ENCODE measurements at regions not wholly inside any gene's neighbourhood (a gene's known extent, or its start where the extent isn't known, plus 50 kb on each side); places are given as distances from the start of the nearest gene placed in this dataset.

GRCh38 chr2:168378960-168379669, 77.0 kb upstream of the CERS6 start:
- ChIA-PET CTCF (no interaction called here), POLR2A (no interaction called here)
- Histone ChIP-seq H2AFZ (ENCODE audit: low read depth, low read length) (no peak overlapping the region), H3K9me3 (replicated peaks; ENCODE audit: control insufficient read depth, insufficient read depth, low read length) (no peaks in the 10 kb centered on the region), H3K4me1 (ENCODE audit: control insufficient read depth, extremely low read depth, insufficient read depth, low read length) (no peaks in the 10 kb centered on the region), H4K20me1 (replicated peaks; ENCODE audit: control insufficient read depth, extremely low read depth, insufficient read depth, low read length) (no peaks in the 10 kb centered on the region), H3K27ac (ENCODE audit: insufficient read depth, low read depth, low read length) (no peak overlapping the region), H3K36me3 (ENCODE audit: control insufficient read depth in 2 of 2, extremely low read depth in 1 of 2, insufficient read depth in 2 of 2, low read length in 2 of 2) (no peaks in the 10 kb centered on the region), H3K9me1 (replicated peaks; ENCODE audit: control insufficient read depth, extremely low read depth, insufficient read depth, low read length) (no peaks in the 10 kb centered on the region), H3K4me3 (replicated peaks in 1 of 3; ENCODE audit: insufficient read depth in 1 of 3, low read depth in 1 of 3, low read length in 3 of 3) (no peak overlapping the region), H3K79me2 (ENCODE audit: control insufficient read depth, insufficient read depth, low read length) (no peaks in the 10 kb centered on the region), H3K27me3 (ENCODE audit: control insufficient read depth in 2 of 2, insufficient read depth in 2 of 2, low read length in 2 of 2) (no peaks in the 10 kb centered on the region), H3K9ac (replicated peaks; ENCODE audit: extremely low read depth, insufficient read depth, low read length) (no peak overlapping the region), H3K4me2 (ENCODE audit: insufficient read depth, low read length) (no peak overlapping the region)
- intact Hi-C loops (cut with micrococcal nuclease): no loop called here
- dilution Hi-C loops (cut with MboI; ENCODE audit: extremely low pct_ligation_motif_present, low sequenced_read_pairs): no loop called here
- no peak for DNase-seq (ENCODE audit: low read depth, low spot score)
- BruUV-seq (replicated peaks): no TSS peak
- TF ChIP-seq CTCF (IDR thresholded peaks at IDR 0.05; ENCODE audit: extremely low read depth in 1 of 2, insufficient read depth in 1 of 2, low read depth in 1 of 2, low read length in 2 of 2): no peak
- no peak for TF ChIP-seq POLR2AphosphoS5 (IDR thresholded peaks at IDR 0.05; ENCODE audit: insufficient read depth, low read depth, low read length)
- TF ChIP-seq GATA2 (IDR thresholded peaks at IDR 0.05; ENCODE audit: insufficient read depth, insufficient read length, low read depth, low read length): no peak
- TF ChIP-seq JUN (IDR thresholded peaks at IDR 0.05; ENCODE audit: borderline replicate concordance, insufficient read depth, insufficient read length, low read depth): no peak
- TF ChIP-seq POLR2A (IDR thresholded peaks at IDR 0.05; ENCODE audit: low read depth, low read length): no peak
- TF ChIP-seq, protein P1, sequence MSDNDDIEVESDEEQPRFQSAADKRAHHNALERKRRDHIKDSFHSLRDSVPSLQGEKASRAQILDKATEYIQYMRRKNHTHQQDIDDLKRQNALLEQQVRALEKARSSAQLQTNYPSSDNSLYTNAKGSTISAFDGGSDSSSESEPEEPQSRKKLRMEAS (IDR thresholded peaks at IDR 0.05; ENCODE audit: insufficient read depth, insufficient read length): no peak
- TF ChIP-seq EZH2 (IDR thresholded peaks at IDR 0.05; ENCODE audit: borderline replicate concordance, low read depth, low read length, severe bottlenecking): no peak
- no peak for TF ChIP-seq FOS (IDR thresholded peaks at IDR 0.05; ENCODE audit: borderline replicate concordance, insufficient read depth, low read length)
- no peak for TF ChIP-seq MYC (IDR thresholded peaks at IDR 0.05; ENCODE audit: low read depth, low read length)
- FAIRE-seq: no peak

Data from endothelial cell of umbilical vein (primary cell).